ENCODE measurements at regions not wholly inside any gene's neighbourhood (a gene's known extent, or its start where the extent isn't known, plus 50 kb on each side); places are given as distances from the start of the nearest gene placed in this dataset.
"Not testable (repeated sequence)": the region's sequence is repeated elsewhere in the genome, so short reads cannot be mapped to it uniquely, and the experiment has no call there.

- DNase-seq = no peak
Observed at GRCh38 chr4:156538651-156539257, 432.8 kb downstream of the PDGFC start.

- no peak for DNase-seq
Observed at GRCh38 chr4:156538210-156538609, 433.4 kb downstream of the PDGFC start.

GRCh38 chr4:156537286-156537685, 434.3 kb downstream of the PDGFC start:
- DNase-seq = no peak

DNA sequence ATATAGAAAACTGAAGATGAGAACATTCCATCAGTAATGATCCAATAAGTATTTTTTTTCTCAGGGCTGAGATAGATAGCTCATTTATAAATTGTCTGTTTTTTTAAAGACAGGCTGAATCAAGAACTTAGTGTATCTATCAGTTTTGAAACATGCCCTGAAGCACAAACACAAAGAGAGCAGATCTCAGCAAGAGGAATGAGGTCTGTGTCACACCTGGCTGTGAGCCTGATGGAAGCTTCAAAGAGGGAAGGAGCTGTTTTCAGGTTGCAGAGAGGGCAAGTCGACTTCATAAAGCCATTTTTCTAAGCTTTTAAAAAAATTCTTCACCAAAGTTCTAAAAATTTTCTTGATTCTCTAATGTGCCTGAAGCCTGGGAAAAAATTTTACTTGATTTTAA, 434.9 kb downstream of the PDGFC start:
- no peak for DNase-seq

DNA sequence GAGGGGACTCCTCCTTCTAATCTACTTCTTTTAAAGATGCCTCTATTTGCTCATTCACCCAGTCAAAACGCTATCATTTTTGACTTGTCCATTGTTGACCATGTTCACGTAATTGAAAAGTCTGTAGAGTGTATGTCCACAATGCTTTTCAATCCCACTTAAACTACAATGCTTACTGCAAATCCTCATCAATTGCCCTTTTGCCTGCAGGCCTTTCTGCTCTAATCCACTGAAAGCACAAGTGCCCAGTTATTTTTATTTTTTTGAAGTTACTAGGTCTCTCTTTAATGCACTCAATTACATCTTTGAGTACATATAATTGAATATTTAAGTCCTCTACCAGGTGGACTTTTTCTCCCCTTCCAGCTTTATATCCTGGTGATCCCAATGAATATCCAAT, 437.4 kb downstream of the PDGFC start:
- DNase-seq = no peak

GRCh38 chr4:156528216-156528615, 443.4 kb downstream of the PDGFC start:
- no peak for DNase-seq

- no peak for DNase-seq
Observed at GRCh38 chr4:156527237-156527993, 444.2 kb downstream of the PDGFC start.

DNA sequence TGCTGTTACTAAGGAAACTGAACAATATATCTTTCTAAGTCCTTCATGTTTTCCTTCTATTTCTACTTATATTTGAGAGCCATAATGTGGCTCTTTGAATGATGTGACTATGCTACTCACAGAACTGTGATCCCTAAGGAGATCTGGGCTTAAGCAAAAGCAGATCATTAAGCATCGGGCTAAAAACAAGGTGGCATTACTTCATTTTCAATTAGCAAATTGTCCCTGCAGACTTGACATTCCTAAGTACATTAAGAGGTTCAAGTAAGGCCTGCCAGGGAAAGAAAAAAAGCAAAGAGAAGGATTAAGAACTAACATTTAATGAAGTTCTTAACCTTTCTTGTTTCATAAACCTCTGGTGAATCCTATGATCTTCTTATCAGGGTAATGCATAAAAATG, 447.6 kb downstream of the PDGFC start:
- DNase-seq = no peak

DNA sequence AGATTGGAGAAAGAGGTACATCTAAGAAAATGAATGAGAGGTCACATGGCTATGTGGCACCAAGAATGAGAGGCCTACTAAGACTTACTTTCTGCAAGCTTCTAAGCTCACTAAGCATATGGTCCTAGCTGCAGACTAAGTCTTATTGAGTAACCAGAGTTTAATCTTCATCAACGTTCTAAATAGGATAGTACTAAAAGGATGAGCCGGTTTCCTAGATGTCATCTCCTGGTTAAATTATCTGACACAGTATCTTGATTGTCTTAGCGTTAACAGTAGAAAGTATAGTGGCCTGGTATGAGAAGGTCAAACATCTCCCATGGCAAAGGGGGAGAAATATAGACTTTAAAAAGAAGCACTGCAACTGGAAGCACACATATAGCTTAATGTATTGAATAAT, 448.1 kb downstream of the PDGFC start:
- DNase-seq = no peak

- DNase-seq = no peak
Observed at GRCh38 chr4:156521631-156522030, 450.0 kb downstream of the PDGFC start.

- DNase-seq = no peak
Observed at GRCh38 chr4:156517956-156518355, 453.6 kb downstream of the PDGFC start.

DNA sequence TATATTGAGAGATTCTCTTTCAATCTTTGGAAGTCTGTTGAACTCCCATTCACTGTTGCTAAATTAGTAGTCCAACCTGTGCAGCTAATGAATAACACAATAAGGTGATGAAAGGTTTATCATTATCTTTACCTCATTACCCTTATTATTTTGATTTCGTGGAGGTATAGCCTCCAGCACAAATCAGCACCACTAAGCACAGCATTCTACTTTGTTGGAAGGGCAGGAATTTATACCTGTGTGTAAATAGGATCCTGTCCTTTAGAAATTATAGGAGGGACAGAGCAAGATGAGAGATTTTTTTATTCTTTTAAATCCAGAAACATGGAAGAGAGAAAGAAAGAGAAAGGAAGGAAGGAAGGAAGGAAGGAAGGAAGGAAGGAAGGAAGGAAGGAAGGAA, 454.1 kb downstream of the PDGFC start:
- no peak for DNase-seq

- no peak for DNase-seq
Observed at GRCh38 chr4:156516698-156517097, 454.9 kb downstream of the PDGFC start.

GRCh38 chr4:156515295-156515694, 456.3 kb downstream of the PDGFC start:
- no peak for DNase-seq

GRCh38 chr4:156512622-156513021, 459.0 kb downstream of the PDGFC start:
- DNase-seq = no peak

DNA sequence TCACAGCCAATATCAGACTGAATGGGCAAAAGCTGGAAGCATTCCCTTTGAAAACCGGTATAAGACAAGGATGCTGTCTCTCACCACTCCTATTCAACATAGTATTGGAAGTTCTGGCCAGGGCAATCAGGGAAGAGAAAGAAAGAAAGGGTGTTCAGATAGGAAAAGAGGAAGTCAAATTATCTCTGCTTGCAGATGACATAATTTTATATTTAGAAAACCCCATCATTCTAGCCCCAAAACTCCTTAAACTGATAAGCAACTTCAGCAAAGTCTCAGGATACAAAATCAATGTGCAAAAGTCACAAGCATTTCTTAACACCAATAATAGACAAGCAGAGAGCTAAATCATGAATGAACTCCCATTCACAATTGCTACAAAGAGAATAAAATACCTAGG, 461.7 kb downstream of the PDGFC start:
- not testable (repeated sequence) for DNase-seq

GRCh38 chr4:156505341-156505955, 466.2 kb downstream of the PDGFC start:
- DNase-seq = no peak

DNA sequence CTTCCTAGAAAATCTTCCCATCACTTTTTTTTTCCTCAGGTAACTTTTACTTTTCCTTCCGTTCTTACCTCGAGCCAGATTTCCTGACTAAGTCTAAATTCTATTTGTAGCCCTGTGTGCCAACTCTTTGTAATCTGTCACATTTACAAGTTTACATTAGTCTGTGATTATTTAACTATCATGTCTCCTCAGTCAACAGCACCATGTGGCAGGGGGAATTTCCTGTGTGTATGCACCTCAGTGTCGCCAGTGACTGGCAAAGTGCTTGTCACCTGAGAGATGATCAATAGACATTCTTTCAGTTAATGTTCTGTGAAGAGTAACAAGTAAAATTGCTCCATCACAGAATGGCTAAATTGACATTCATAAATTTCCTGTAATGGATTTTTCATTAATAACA, 468.5 kb downstream of the PDGFC start:
- no peak for DNase-seq

DNA sequence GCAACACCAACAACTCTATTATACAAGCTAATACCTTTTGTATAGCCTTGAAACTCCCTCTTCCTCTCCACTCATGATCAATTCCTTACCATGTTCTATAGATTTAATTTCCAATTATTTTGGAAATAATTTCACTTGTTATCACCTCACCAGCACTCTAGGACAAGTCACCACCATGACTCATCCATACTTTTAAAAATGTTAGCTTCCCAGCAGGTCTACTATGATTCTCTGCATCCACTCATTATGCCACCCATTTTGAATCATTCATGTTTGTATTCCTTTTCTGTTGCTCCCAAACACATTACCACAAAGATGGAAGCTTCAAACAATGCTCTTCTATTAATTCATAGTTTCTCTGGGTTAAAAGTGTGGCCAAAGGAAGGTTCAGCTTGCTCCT, 469.6 kb downstream of the PDGFC start:
- no peak for DNase-seq

DNA sequence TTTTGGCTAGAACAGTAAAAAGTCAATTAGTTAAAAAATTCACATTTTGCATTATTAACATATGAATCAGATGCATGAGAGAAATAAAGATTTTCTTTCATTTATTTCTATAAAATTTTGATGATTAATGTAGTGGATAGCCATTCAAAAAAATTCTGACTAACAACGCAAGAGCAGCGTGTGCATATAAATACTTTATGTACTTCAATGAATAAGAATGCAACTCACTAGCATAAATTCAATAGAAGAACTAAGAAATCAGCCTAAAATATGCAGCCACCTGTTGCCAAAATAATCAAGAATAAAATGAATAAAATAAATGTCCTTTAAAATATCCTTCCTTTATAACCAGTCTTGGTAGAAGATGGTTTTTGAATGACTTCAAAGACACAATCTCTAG, 471.9 kb downstream of the PDGFC start:
- no peak for DNase-seq

DNA sequence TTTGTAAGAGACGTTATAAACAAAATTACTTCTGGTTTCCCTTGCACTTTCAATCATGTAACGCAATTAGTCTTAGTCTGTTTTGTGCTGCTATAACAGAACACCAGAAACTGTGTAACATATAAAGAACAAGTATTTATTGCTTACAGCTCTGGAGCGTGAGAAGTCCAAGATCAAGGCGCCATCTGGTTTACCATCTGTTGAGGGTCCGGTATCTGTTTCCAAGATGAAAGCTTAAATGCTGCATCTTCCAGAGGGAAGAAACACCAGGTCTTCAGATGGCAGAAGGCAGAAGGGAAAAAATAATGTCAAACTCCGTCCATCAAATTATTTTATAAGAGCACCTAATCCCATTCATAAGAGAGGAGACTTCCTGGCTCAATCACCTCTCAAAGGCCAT, 474.1 kb downstream of the PDGFC start:
- DNase-seq = no peak

DNA sequence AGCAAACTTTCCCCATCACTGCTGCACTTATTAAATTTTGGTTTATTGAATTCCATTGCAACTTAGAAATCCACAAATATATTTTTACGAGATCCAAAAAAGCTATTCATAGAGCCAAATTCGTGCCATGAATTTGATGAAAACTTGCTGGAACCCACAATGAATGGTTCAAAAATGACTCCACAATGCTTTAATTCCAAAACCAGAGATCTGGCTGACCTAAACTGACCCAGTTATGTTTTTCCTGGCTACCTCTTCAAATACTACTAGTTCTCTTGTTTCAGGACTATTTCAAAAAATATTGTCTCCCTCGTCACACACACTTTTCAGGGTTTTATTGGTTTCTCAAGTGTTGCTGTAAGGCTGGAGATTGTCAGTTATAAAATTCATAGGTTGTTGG, 474.8 kb downstream of the PDGFC start:
- no peak for DNase-seq

DNA sequence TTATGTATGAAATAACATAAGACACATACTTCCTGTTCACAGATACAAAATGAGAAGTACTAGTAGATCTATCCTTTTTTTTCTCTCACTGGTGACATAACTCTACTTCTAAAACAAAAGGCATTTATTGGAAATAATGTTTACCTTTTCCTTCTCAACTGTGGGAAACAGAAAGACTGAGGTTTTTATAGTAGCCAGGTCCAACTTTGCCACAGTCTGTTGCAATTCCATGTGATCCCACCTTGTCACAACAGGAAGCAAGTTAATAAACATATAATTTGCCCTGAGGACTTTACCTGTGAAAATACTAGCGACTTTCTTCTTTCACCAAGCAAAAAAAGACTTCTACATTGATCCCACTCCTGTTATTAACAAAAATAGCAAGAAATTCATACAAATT, 475.8 kb downstream of the PDGFC start:
- no peak for DNase-seq

DNA sequence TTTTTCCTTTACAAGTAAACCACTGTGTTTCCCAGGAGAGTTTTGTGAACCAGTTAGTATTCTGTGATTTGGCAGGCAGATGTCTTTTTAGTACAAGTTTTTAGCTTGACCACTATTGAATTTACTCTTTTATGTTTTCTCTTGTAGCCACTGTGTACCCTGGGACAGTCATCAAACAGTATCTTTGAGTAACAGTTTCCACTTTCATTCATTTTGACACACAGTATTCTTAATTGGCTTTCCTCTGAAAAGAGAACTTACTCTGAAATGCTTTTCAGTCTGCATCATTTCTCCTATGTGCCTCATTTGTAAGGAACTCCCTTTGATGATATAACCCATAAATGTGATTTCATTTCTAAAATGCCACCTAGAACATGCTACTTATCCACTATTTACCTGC, 476.5 kb downstream of the PDGFC start:
- no peak for DNase-seq

GRCh38 chr4:156493858-156494257, 477.7 kb downstream of the PDGFC start:
- DNase-seq = no peak

All from GDM1 (cell line).